Fibroblast of skin of scalp (primary cell): ENCODE measurements at regions not wholly inside any gene's neighbourhood (a gene's known extent, or its start where the extent isn't known, plus 50 kb on each side); places are given as distances from the start of the nearest gene placed in this dataset.
"Not testable (repeated sequence)": the region's sequence is repeated elsewhere in the genome, so short reads cannot be mapped to it uniquely, and the experiment has no call there.

Source experiments
- DNase-seq: peaks from one replicate; pipeline ENCODE4 v3.0.0-alpha.2; 2013

DNA sequence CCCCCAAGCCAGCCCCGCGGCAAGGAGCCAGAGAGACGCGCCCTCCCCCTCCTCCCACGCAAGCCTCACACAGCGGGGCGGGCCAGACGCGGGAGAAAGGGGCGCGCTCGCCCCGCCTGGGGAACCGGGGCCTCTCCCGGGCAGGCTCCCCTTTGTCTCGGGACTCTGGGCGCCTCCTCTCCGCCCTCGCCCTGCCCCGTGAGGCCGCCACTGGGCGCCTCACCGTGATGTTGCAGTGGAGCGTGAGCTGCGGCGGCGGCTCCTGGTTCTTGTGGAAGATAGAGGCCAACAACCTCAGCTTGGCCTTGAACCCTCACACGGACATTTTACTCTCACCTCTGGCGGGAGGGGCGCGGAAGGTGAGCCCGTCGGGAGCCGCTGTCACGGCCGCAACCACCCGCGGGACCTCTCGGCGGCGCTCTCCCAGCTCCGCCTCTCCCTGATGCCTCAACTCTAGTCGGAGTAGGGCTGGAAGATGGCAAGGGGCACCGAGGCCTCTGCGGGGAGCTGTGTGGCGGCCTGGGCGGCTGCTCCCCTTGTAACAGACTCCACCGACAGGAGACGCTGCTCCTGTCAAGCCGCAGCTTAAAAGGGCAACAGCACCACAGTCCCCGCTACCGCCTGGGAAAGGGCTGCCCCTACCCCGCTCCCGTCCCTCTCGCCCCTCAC is 179.2 kb upstream of the ZSCAN2 start:
- DNase-seq, result not testable (repeated sequence)

- not testable (repeated sequence) for DNase-seq
Observed at GRCh38 chr15:84425327-84425726, 175.5 kb upstream of the ZSCAN2 start.

DNA sequence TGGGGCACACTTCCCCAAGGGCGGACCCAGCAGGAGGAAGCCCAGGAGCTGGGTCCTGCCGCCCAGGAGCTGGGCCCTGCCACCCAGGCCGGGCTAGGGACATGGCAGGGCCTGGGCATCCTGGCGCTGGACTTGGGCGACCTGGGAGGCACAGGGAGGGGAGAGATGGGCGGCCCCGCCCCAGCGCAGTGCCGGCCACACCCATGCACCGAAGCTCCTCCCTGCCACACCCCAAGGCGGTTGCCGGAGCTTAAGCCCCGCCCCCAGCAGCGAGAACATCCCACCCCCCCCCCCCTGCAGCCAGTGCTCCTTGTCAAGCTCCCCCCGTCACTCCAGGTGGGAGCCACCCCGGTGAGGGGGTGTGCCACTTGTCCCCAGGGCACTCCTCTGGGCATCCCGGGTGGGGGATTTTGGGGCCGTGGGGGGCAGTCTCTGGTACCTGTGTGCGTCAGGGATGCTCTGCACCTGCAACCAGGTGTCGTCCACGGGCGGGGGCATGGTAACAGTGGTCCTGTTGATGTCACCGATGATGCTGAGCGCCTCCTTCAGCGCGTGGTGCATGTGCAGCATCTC is 127.4 kb upstream of the ZSCAN2 start:
- not testable (repeated sequence) for DNase-seq

DNA sequence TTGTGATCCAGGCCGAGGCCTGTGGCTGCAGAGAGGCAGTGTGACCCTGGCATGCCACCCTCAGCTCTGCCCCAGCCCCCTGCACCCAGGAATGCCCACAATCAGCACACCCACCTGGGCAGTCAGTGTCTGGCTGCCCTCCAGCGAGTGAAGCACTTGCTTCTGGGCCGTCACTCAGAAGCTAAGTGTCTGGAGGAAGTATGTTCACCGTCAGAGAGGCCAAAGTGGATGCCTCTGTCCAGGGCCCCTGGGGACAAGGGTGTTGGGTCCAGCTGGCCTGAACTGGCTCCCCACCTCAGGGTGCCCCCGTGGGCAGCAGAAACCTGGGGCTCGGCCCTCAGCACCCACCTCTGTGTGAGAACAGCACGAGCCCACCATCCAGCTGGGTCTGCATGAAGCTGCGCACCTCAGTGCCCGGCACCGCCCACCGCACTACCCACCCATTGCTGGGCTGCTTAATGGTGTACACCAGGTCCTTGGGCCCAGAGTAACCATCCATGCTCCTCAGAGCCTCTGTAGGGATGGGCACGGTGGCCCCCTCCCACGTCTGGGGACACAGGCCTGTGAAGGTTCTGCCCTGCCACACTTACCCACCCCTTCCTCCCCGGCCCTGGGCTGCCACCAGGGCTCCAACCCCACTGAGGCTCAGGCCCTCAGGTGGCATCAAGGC is 124.3 kb upstream of the ZSCAN2 start:
- DNase-seq, result not testable (repeated sequence)

DNA sequence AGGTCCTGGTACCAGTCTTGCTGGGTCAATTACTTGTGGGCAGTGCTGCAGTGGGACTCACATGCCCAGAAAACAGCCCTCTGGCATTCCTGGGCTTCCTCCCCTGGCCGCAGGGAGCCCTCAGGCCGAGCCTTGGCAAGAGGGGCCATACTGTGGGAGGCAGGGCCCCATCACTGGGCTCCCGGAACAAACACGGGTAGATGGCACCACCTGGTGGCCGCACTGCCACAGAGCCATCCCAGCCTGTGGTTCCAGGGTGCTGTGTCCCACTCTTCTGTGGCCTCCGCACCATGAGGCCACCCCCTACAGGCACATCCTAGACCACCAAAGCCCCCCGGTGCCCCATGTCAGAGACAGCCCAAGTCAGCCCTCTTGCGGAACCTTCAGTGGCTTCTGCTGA is 123.3 kb upstream of the ZSCAN2 start:
- not testable (repeated sequence) for DNase-seq

DNA sequence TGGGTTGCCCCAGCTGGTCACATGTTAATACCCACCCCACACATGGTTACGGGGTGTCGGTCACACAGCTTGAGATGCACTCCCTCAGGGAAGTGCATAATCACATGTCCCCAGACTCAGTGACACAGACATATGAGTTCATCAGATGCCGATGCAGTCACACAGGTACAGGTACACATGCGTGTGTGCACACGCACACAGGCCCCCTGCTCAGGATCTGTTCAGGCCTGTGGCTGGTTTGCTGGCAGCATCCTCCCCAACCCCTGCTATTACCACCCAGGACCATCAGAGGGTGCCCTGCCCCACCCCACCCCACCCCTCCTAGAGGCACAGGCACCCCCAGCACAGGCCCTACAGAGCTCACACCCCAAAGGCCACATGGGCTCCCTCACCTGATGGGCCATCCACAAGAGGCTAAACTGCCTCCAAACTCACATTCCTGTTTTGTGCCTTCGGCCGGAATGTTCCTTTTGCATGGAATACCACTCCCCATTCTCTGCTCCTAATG is 120.6 kb upstream of the ZSCAN2 start:
- not testable (repeated sequence) for DNase-seq

DNA sequence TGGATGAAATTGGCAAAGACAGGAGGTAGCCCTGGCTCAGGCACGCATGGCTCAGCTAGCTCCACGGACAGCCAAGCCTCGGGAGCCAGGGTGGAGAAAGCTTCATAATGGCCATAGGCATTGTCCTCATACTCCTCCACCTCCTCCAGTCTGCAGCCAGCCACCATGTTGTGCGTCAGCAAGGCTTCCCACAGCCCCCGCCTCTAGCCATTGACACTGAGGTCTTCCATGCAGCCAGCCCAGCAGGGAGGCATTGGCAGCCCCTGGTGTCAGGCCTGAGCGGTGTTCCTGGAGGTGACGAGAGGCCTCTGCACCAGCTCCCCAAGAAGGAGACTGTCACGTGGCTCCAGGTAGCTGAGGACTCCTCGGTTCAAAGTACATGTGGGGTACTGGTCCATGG is 117.0 kb upstream of the ZSCAN2 start:
- not testable (repeated sequence) for DNase-seq

GRCh38 chr15:84500165-84500889 is 100.5 kb upstream of the ZSCAN2 start:
- DNase-seq, result not testable (repeated sequence)

DNA sequence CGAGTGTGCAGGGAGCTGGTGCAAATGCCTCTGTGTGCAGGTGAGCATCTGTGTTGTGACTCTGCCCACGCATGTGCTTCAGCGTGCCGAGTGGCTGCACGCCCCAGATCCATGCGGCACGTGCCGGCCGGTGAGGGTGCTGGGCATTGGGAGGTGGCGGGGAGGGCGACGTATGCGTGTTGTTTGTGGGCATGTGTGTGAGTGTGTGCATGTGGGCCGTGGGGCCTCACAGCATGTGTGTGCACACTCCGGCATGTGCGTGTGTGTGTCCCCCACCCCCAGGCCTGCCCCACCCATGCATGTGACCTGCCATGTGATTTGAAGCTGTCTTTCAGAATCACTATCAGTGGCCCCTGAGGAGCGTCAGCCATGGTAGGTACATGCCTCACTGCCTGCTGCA is 97.7 kb upstream of the ZSCAN2 start:
- DNase-seq, result not testable (repeated sequence)

GRCh38 chr15:84505552-84505951 is 95.3 kb upstream of the ZSCAN2 start:
- not testable (repeated sequence) for DNase-seq

DNA sequence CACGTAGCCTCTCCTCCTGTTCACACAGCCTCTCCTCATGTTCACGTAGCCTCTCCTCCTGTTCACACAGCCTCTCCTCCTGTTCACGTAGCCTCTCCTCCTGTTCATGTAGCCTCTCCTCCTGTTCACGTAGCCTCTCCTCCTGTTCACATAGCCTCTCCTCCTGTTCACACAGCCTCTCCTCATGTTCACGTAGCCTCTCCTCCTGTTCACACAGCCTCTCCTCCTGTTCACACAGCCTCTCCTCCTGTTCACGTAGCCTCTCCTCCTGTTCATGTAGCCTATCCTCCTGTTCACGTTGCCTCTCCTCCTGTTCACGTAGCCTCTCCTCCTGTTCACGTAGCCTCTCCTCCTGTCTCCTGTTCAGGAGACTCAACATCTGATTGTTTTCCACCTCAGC is 88.5 kb upstream of the ZSCAN2 start:
- DNase-seq, result not testable (repeated sequence)

GRCh38 chr15:84516773-84517172 is 84.0 kb upstream of the ZSCAN2 start:
- DNase-seq, result not testable (repeated sequence)

GRCh38 chr15:84525491-84526344 is 75.1 kb upstream of the ZSCAN2 start:
- DNase-seq, result not testable (repeated sequence)

- DNase-seq, result not testable (repeated sequence)
Observed at GRCh38 chr15:84530751-84531150, 70.1 kb upstream of the ZSCAN2 start.

- not testable (repeated sequence) for DNase-seq
Observed at GRCh38 chr15:84531223-84531622, 69.6 kb upstream of the ZSCAN2 start.

GRCh38 chr15:84531709-84532367 is 69.0 kb upstream of the ZSCAN2 start:
- DNase-seq, result not testable (repeated sequence)

GRCh38 chr15:84533705-84534104 is 67.1 kb upstream of the ZSCAN2 start:
- DNase-seq, result not testable (repeated sequence)

DNA sequence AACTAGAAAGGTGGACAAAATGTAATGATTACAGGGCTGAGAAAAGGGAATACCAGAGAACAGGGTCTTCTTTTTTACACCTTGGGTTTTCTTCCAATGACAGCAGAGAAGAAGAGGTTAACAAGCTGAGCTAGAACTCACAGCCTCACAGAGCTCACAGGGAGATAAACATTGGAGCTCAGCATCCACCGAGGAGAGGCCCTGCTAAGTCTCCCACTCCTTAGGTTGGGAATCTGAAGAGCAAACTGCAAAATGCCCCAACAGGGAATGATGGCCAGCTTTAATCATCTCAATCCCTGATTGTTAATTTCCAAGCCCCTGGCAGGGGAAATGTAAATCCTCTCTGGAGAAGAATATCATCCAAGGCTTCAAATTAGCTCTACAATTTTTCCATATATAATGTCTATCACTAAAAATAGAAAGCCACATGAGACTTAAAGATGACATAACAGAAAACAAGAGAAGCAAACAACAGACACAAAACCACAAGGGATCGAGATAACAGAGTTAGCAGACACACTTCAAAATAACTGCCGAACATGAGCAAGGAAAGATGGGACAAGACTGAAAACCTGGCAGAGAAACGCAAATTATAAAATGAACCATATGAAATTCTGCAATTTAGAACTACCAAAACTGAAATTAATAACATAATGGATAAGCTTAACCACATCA is 66.1 kb upstream of the ZSCAN2 start:
- DNase-seq, result not testable (repeated sequence)

DNA sequence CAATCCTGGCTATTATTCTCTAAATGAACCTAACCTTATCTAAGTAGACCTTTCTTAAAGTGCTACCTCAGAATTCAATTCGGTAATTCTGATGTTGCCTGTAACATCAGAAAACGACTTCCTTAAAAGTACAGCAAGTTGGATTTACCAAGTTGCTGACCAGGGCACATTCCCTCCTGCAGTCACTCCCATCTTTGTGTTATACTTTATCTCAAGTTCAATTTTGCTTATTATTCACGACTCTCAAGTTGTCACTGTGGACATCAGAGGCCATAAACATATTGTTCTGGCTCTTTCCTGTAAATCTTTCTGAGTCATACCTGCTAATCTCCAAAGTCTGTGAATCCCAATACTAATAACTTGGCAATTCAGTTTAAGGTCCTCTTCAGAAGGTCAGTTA is 64.6 kb upstream of the ZSCAN2 start:
- not testable (repeated sequence) for DNase-seq

GRCh38 chr15:84544586-84544985 is 56.2 kb upstream of the ZSCAN2 start:
- DNase-seq, result not testable (repeated sequence)

GRCh38 chr15:84547150-84547549 is 53.7 kb upstream of the ZSCAN2 start:
- not testable (repeated sequence) for DNase-seq
